Right atrium auricular region (tissue), 2 donors: ENCODE measurements at regions not wholly inside any gene's neighbourhood (a gene's known extent, or its start where the extent isn't known, plus 50 kb on each side); places are given as distances from the start of the nearest gene placed in this dataset.
A peak's percentile ranks its signal among the peaks of the same experiment; 100 is the strongest.

Experiments
- DNase-seq: peaks from one replicate; pipeline ENCODE4 v3.0.0-alpha.2; 2019; ENCODE audit warnings: low spot score
- H3K27ac ChIP-seq, 2 donors: fragments of 200-600 bp; sonication (generic); 1 replicate in 1 of 2; 2 replicates in 1 of 2; pipeline ENCODE4 v1.5.1; 2016 to 2019
- H3K27me3 ChIP-seq, 2 donors: fragments of 200-600 bp; sonication (generic); one replicate each; pipeline versions ENCODE4 v1.5.1 to v1.6.0; 2017 to 2019
- H3K36me3 ChIP-seq: fragments of 200-600 bp; sonication (generic); one replicate; pipeline ENCODE4 v1.5.1; 2016
- H3K4me1 ChIP-seq, 2 donors: fragments of 200-600 bp; sonication (generic); one replicate each; pipeline versions ENCODE4 v1.5.1 to v1.6.0; 2017 to 2019
- H3K4me3 ChIP-seq, 2 donors: fragments of 200-600 bp; sonication (generic); 1 replicate in 1 of 2; 2 replicates in 1 of 2; pipeline ENCODE4 v1.5.1; 2017 to 2019; ENCODE audit warnings: mild to moderate bottlenecking in 1 of 2, moderate library complexity in 1 of 2
- H3K9me3 ChIP-seq, 2 donors: fragments of 200-600 bp; sonication (generic); one replicate each; pipeline ENCODE4 v1.5.1; 2019
- CTCF ChIP-seq, 2 donors: fragments of 200-600 bp; sonication (generic); IDR thresholded peaks; one replicate each; pipeline ENCODE4 v1.5.1; 2019; ENCODE audit warnings: antibody characterized with exemption in 2 of 2

- Histone ChIP-seq H3K4me3 (no peak overlapping the region), H3K36me3 (no peaks in the 10 kb centered on the region), H3K9me3 (no peaks in the 10 kb centered on the region), H3K4me1 (peaks cover 0 to 9% of the 10 kb centered on the region in 2 donors), H3K27me3 (no peaks in the 10 kb centered on the region), H3K27ac (no peak overlapping the region)
- TF ChIP-seq CTCF (IDR thresholded peaks at IDR 0.05): no peak
- no peak for DNase-seq
Measured at GRCh38 chr2:71839826-71840225, 307.8 kb downstream of the CYP26B1 start.

GRCh38 chr2:71834796-71835195 lies 312.9 kb downstream of the CYP26B1 start:
- H3K36me3 ChIP-seq: no peaks in the 10 kb centered on the region
- TF ChIP-seq CTCF (IDR thresholded peaks at IDR 0.05): no peak
- no peaks in the 10 kb centered on the region for H3K27me3 ChIP-seq
- no peak for DNase-seq
- no peak overlapping the region for H3K4me3 ChIP-seq
- no peak overlapping the region for H3K27ac ChIP-seq
- H3K9me3 ChIP-seq: no peaks in the 10 kb centered on the region
- H3K4me1 ChIP-seq: peaks cover 0 to 18% of the 10 kb centered on the region in 2 donors

- Histone ChIP-seq H3K4me1 (peaks cover 0 to 18% of the 10 kb centered on the region in 2 donors), H3K36me3 (no peaks in the 10 kb centered on the region), H3K27me3 (no peaks in the 10 kb centered on the region), H3K9me3 (no peaks in the 10 kb centered on the region), H3K27ac (peak overlapping the region in 1 of 2 donors; percentile 10), H3K4me3 (no peak overlapping the region)
- DNase-seq: peak; percentile 89
- no peak for TF ChIP-seq CTCF (IDR thresholded peaks at IDR 0.05)
Measured at GRCh38 chr2:71833855-71834560, 313.7 kb downstream of the CYP26B1 start.

GRCh38 chr2:71833272-71833671 lies 314.4 kb downstream of the CYP26B1 start:
- TF ChIP-seq CTCF (IDR thresholded peaks at IDR 0.05): no peak
- no peak for DNase-seq
- no peaks in the 10 kb centered on the region for H3K36me3 ChIP-seq
- peaks cover 0 to 18% of the 10 kb centered on the region in 2 donors for H3K4me1 ChIP-seq
- no peaks in the 10 kb centered on the region for H3K9me3 ChIP-seq
- no peaks in the 10 kb centered on the region for H3K27me3 ChIP-seq
- H3K4me3 ChIP-seq: no peak overlapping the region
- H3K27ac ChIP-seq: no peak overlapping the region

GRCh38 chr2:71832844-71833243 lies 314.8 kb downstream of the CYP26B1 start:
- Histone ChIP-seq H3K9me3 (no peaks in the 10 kb centered on the region), H3K27me3 (no peaks in the 10 kb centered on the region), H3K36me3 (no peaks in the 10 kb centered on the region), H3K27ac (no peak overlapping the region), H3K4me1 (peaks cover 0 to 18% of the 10 kb centered on the region in 2 donors), H3K4me3 (no peak overlapping the region)
- no peak for TF ChIP-seq CTCF (IDR thresholded peaks at IDR 0.05)
- no peak for DNase-seq

GRCh38 chr2:71832388-71832787 lies 315.3 kb downstream of the CYP26B1 start:
- Histone ChIP-seq H3K9me3 (no peaks in the 10 kb centered on the region), H3K27ac (no peak overlapping the region), H3K4me1 (peaks cover 0 to 18% of the 10 kb centered on the region in 2 donors), H3K4me3 (no peak overlapping the region), H3K27me3 (no peaks in the 10 kb centered on the region), H3K36me3 (no peaks in the 10 kb centered on the region)
- peak; percentile 38 for DNase-seq
- TF ChIP-seq CTCF (IDR thresholded peaks at IDR 0.05): no peak
